GM10266 (cell line): ENCODE measurements at regions not wholly inside any gene's neighbourhood (a gene's known extent, or its start where the extent isn't known, plus 50 kb on each side); places are given as distances from the start of the nearest gene placed in this dataset.

Experiments used
- DNase-seq: peaks from one replicate; pipeline ENCODE4 v3.0.0; 2012; ENCODE audit errors: extremely low spot score
- CTCF ChIP-seq: IDR thresholded peaks from 2 replicates; pipeline ENCODE4 v1.5.1; 2012; ENCODE audit warnings: mild to moderate bottlenecking, low read depth; ENCODE audit not compliant: control insufficient read depth, insufficient read depth; ENCODE audit errors: missing control alignments

GRCh38 chr17:79226037-79226436 lies 151.4 kb downstream of the ENGASE start:
- DNase-seq, result no peak
- TF ChIP-seq CTCF, result no peak

GRCh38 chr17:79224903-79225302 lies 150.3 kb downstream of the ENGASE start:
- DNase-seq, result no peak
- no peak for TF ChIP-seq CTCF

GRCh38 chr17:79224476-79224875 lies 149.9 kb downstream of the ENGASE start:
- TF ChIP-seq CTCF, result no peak
- no peak for DNase-seq

DNA sequence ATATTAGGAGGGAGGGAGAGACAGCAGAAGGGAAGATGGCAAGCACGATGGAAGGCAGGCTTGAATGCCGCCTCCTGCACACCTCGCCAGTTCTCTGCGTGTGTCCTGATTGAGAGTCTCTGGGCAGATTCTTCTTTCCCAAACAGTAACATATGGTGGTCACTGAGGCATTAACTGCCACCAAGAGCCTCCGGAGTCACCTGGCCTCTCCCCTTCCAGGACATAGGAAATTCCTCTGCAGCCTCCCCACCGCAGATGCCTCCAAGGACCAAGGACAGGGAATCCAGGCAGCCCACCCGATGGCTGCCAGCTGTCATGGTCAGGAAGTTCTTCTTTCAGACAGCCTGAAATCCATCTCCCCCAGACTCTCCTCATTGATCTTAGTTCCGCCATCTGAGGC lies 149.3 kb downstream of the ENGASE start:
- no peak for TF ChIP-seq CTCF
- DNase-seq, result no peak

DNA sequence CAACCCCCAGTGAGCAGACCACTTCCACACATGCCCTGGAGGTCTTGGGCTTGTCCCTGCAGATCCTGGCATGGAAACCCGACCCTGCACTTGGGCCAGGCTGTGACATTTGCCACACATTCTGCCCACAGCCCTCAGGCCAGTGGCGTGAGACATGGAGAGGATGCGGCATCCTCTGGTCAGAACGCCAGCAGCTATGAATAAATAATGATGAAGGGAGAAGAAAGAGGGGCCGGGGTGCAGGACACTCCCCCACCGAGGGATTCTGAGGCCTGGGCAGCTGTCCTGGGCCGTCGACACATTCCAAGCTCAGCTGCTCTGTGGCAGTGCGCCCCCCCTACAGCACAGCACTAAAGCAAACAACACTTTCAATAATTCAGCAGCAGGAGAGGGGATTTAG lies 148.8 kb downstream of the ENGASE start:
- DNase-seq, result no peak
- TF ChIP-seq CTCF, result no peak

DNA sequence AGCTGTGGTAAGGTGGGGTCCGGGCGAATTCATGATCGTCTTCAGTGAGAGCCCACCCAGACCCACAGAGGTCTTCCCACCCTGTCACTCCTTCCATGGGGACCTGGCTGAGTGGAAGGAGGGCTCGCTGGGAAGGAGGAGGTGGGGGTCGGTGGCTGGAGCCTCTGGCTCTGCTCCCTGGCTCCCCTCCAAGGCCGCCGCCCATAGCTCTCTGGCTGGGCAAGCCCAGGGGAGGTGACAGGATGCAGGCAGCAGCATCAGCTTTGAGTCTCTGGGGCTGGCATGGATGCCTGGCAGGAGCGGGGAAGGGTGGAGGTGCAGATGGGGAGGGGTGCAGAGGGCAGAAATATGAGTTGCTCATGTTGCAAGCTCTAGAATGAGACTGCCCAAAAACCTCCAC lies 147.0 kb downstream of the ENGASE start:
- no peak for TF ChIP-seq CTCF
- DNase-seq, result no peak

- no peak for TF ChIP-seq CTCF
- DNase-seq, result no peak
These were observed 146.2 kb downstream of the ENGASE start for GRCh38 chr17:79220713-79221291.
